Mammary epithelial cell (primary cell): ENCODE measurements at regions not wholly inside any gene's neighbourhood (a gene's known extent, or its start where the extent isn't known, plus 50 kb on each side); places are given as distances from the start of the nearest gene placed in this dataset.

Experiments
- CTCF ChIP-seq, 2 donors: IDR thresholded peaks in 1 of 2; conservative IDR thresholded peaks in 1 of 2; 2 replicates each; pipeline ENCODE4 v1.5.1; 2011 to 2012; ENCODE audit warnings: inconsistent platforms in 2 of 2, low read length in 2 of 2, mild to moderate bottlenecking in 2 of 2, control low read depth in 1 of 2, low read depth in 1 of 2; ENCODE audit not compliant: insufficient read depth in 1 of 2; ENCODE audit errors: extremely low read depth in 1 of 2
- EZH2 ChIP-seq: IDR thresholded peaks from 2 replicates; pipeline ENCODE4 v1.6.1; 2012; ENCODE audit warnings: low read length, inconsistent platforms, borderline replicate concordance

GRCh38 chr5:124692950-124693349 lies 53.5 kb downstream of the ZNF608 start:
- TF ChIP-seq CTCF (conservative IDR thresholded peaks at IDR 0.05 in 1 of 2, IDR thresholded peaks at IDR 0.05 in 1 of 2; ENCODE audit: extremely low read depth in 1 of 2, insufficient read depth in 1 of 2, low read depth in 1 of 2, low read length in 2 of 2) (no peak), EZH2 (no peak)
